A549 (cell line): ENCODE measurements at regions not wholly inside any gene's neighbourhood (a gene's known extent, or its start where the extent isn't known, plus 50 kb on each side); places are given as distances from the start of the nearest gene placed in this dataset.

ENCODE experiments used
- CBX2 ChIP-seq: fragments of 200-600 bp; sonication (generic); IDR thresholded peaks from 2 replicates; pipeline ENCODE4 v1.6.1; 2016; ENCODE audit warnings: low read depth, mild to moderate bottlenecking, borderline replicate concordance
- CBX8 ChIP-seq: fragments of 200-600 bp; sonication (generic); IDR thresholded peaks from 2 replicates; pipeline ENCODE4 v1.6.1; 2016
- ESRRA ChIP-seq: fragments of 150-350 bp; IDR thresholded peaks from 2 replicates; pipeline ENCODE4 v1.6.1; 2014; ENCODE audit warnings: mild to moderate bottlenecking, low read length, borderline replicate concordance
- HDAC2 ChIP-seq: fragments of 200-600 bp; sonication (generic); IDR thresholded peaks from 2 replicates; pipeline ENCODE4 v1.6.1; 2016
- KDM5A ChIP-seq: fragments of 200-600 bp; sonication (generic); IDR thresholded peaks from 2 replicates; pipeline ENCODE4 v1.6.1; 2016; ENCODE audit warnings: antibody characterized with exemption, mild to moderate bottlenecking
- MAZ ChIP-seq: fragments of 150-350 bp; IDR thresholded peaks from 2 replicates; pipeline ENCODE4 v1.6.1; 2014; ENCODE audit warnings: antibody characterized with exemption, low read depth, low read length, borderline replicate concordance
- NPAS2 ChIP-seq: fragments of 250-450 bp; sonication (Bioruptor Pico); IDR thresholded peaks from 2 replicates; pipeline ENCODE4 v1.8.0; 2022; ENCODE audit warnings: mild to moderate bottlenecking, moderate library complexity, borderline replicate concordance
- POLR2A ChIP-seq: IDR thresholded peaks from 2 replicates; pipeline ENCODE4 v1.6.1; 2012; ENCODE audit warnings: mild to moderate bottlenecking, low read length
- TF ChIP-seq, protein P1 (sequence below): IDR thresholded peaks from 2 replicates; pipeline ENCODE4 v1.6.1; 2012
- TF ChIP-seq, protein P2 (sequence below): fragments of >200 bp; sonication (Bioruptor Twin); formaldehyde crosslinking; IDR thresholded peaks from 3 replicates; pipeline ENCODE4 v1.5.1; 2016
- TF ChIP-seq, protein P3 (sequence below): fragments of 200-600 bp; sonication (generic); IDR thresholded peaks from 2 replicates; pipeline ENCODE4 v1.6.1; 2016; ENCODE audit warnings: antibody characterized with exemption, mild to moderate bottlenecking, moderate library complexity
- TF ChIP-seq, protein P4 (sequence below): fragments of 450-650 bp; IDR thresholded peaks from 2 replicates; pipeline ENCODE4 v1.6.1; 2014; ENCODE audit warnings: antibody characterized with exemption

DNA sequence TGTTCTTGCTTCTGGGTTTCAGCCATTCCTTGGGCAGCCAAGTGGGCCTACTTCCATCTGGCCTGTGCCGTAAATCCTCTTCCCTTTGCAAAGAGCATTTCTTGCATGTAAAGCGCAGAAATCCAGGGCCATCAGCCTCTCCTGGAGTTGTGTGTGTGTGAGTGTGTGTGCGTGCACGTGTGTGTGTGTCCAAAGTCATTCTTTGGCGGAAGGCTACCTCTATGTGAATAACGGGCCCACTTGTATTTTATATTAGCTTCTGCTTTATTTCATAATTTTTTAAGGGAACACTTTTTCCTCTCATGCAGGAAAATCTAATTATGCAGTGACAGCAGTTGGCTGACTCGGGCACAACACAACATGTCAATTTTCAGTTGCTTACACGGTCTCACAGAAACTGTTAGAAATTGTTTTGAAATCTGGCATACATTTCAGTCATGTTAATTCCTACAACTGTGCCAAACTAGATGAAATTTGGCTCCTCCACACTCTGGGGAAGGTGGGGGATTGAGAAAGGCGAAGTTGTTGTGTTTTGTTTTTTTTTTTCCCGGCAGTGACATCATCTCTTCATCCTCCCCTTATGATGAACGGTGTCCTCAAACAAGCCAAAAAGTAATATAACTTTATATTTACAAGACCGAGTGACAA, 223.7 kb upstream of the TSHZ2 start:
- TF ChIP-seq, protein P1, sequence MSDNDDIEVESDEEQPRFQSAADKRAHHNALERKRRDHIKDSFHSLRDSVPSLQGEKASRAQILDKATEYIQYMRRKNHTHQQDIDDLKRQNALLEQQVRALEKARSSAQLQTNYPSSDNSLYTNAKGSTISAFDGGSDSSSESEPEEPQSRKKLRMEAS = no peak
- TF ChIP-seq, protein P2, sequence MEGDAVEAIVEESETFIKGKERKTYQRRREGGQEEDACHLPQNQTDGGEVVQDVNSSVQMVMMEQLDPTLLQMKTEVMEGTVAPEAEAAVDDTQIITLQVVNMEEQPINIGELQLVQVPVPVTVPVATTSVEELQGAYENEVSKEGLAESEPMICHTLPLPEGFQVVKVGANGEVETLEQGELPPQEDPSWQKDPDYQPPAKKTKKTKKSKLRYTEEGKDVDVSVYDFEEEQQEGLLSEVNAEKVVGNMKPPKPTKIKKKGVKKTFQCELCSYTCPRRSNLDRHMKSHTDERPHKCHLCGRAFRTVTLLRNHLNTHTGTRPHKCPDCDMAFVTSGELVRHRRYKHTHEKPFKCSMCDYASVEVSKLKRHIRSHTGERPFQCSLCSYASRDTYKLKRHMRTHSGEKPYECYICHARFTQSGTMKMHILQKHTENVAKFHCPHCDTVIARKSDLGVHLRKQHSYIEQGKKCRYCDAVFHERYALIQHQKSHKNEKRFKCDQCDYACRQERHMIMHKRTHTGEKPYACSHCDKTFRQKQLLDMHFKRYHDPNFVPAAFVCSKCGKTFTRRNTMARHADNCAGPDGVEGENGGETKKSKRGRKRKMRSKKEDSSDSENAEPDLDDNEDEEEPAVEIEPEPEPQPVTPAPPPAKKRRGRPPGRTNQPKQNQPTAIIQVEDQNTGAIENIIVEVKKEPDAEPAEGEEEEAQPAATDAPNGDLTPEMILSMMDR = no peak
- TF ChIP-seq, protein P3, sequence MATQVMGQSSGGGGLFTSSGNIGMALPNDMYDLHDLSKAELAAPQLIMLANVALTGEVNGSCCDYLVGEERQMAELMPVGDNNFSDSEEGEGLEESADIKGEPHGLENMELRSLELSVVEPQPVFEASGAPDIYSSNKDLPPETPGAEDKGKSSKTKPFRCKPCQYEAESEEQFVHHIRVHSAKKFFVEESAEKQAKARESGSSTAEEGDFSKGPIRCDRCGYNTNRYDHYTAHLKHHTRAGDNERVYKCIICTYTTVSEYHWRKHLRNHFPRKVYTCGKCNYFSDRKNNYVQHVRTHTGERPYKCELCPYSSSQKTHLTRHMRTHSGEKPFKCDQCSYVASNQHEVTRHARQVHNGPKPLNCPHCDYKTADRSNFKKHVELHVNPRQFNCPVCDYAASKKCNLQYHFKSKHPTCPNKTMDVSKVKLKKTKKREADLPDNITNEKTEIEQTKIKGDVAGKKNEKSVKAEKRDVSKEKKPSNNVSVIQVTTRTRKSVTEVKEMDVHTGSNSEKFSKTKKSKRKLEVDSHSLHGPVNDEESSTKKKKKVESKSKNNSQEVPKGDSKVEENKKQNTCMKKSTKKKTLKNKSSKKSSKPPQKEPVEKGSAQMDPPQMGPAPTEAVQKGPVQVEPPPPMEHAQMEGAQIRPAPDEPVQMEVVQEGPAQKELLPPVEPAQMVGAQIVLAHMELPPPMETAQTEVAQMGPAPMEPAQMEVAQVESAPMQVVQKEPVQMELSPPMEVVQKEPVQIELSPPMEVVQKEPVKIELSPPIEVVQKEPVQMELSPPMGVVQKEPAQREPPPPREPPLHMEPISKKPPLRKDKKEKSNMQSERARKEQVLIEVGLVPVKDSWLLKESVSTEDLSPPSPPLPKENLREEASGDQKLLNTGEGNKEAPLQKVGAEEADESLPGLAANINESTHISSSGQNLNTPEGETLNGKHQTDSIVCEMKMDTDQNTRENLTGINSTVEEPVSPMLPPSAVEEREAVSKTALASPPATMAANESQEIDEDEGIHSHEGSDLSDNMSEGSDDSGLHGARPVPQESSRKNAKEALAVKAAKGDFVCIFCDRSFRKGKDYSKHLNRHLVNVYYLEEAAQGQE = no peak
- TF ChIP-seq POLR2A = no peak
- no peak for TF ChIP-seq NPAS2
- TF ChIP-seq, protein P4, sequence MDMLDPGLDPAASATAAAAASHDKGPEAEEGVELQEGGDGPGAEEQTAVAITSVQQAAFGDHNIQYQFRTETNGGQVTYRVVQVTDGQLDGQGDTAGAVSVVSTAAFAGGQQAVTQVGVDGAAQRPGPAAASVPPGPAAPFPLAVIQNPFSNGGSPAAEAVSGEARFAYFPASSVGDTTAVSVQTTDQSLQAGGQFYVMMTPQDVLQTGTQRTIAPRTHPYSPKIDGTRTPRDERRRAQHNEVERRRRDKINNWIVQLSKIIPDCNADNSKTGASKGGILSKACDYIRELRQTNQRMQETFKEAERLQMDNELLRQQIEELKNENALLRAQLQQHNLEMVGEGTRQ = no peak
- no peak for TF ChIP-seq KDM5A
- no peak for TF ChIP-seq CBX2
- TF ChIP-seq CBX8 = no peak
- TF ChIP-seq ESRRA = no peak
- TF ChIP-seq HDAC2 = no peak
- no peak for TF ChIP-seq MAZ
